Fibroblast of gingiva (primary cell): ENCODE measurements at regions not wholly inside any gene's neighbourhood (a gene's known extent, or its start where the extent isn't known, plus 50 kb on each side); places are given as distances from the start of the nearest gene placed in this dataset.

Experiments
- DNase-seq: peaks from one replicate; pipeline ENCODE4 v3.0.0-alpha.2; 2011; ENCODE audit warnings: low read depth

DNA sequence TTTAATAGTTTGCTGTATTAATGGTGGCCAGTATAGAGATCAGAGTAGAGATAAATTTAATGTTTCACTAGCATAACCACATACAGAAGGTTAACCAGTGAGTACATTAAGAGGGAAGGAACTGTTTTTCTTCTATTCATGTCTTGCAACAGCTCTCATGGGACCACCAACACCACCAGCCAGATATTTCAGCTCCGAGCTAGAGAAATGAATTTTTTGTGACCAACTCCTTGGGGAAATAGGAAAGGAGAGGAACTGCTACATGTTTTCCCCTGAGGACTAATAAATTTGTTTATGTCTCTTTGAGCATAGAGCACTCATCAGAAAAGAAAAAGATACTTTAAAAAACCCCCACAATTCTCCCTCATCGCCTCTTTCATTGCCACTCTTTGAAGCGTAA is 247.5 kb downstream of the MBNL1 start:
- DNase-seq = no peak

DNA sequence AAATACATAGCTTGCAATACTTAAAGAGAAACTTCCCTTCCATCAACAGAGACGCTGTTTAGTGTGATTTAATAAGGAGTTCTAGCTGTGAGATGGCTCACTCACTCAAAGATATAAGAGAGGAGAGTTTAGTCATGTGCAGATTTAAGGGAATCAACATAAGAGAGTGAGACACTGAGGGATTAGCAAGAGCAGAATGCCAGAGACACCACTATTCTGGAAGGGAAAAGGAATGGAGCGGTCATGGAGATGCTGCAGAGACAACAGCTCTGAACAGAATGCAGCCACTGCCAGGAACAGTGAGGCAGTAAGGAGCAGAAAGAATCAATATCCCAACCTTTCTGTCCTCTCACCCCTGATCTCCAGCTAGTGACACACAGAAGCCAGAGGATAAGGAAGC is 248.8 kb downstream of the MBNL1 start:
- DNase-seq = no peak

DNA sequence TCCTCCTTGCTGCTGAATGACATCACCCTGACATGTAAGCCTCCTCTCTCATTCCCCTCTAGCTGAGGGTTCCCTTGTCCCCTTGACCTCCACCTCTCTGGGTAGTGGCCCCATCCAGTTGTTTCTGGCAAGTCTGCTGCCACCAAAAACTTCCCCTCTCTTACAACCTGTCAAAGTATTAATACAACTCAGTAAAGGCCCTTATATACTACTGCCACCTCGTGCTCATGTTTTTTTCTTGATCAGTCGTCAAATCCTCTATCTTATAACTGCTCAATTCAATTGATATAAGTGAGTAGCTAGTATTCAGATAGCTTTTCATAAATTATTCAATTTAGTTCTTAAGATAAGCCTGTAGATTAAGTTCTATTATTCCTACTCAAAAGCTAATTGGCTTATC is 249.6 kb downstream of the MBNL1 start:
- no peak for DNase-seq

DNA sequence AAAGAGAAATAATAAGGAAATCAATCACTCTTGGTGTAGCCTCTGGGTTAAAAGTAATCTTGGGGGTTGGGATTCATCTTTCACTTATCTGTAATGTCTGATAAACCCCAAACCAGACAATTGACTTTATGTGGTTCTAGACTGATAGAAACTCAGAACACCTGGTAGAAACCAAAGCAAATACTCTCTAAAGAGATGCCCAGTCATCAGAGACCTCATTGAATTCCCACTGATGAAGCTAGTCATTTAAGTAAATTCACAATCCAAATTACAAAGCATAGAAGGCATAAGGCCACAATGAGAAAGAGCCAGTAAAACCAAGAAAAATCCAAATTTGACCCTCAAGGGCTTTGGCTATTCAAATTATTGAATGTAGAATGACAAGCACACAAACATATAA is 250.6 kb downstream of the MBNL1 start:
- no peak for DNase-seq

DNA sequence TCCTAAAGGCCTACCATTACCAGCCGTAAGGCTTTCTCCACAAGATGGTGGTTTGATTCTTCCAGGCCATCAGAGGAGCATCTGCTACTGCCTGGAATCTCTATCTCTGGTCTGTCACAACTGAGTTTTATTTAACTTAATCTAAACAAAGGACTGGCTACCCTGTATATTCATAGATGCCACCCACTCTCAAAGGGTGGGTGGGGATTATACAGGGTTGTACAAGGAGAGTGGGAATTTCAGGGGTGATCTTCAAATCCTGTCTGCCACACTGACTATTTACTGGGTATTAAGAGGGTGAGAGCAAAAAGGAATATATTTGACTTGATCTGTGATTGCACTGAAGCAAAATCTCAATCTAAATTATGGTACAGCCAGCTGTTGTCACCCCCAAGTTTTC is 253.3 kb downstream of the MBNL1 start:
- DNase-seq = no peak

DNA sequence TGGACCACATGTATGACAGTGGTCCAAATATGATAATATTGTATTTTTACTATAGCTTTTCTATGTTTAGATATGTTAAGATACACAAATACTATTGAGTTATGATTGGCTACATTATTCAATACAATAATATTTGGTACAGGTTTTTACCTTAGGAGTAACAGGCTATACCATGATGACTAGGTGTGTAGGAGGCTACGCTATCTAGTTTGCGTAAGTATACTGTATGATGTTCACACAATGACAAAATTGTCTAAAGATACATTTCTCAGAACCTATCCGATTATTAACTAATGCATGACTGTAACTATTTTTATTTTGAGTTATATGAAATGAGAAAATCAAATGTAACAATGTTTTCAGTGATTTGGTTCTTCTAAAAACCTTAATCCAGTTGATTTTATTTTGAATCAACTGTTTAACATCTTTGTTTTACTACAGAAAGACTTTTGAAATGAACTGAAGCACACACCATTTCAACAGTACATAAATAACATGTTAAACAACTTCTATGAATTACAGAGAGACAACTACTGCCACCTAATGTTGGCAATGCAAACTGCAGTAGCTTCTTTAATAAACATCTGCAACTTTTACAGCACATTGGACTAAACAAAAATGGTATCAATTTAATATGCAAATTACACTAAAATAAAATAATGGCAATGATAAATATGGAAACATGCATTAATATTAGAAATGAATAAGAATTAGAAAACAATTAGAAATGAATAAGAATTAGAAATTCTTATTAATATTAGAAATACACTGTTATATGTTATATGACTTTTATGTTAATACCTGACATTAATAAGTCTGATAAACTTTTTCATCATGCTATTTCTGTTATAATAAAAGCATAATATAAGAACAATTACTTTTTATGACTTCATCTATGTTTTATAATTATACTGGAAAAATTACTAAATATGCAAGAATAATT is 255.7 kb downstream of the MBNL1 start:
- DNase-seq = peak; percentile 41

DNA sequence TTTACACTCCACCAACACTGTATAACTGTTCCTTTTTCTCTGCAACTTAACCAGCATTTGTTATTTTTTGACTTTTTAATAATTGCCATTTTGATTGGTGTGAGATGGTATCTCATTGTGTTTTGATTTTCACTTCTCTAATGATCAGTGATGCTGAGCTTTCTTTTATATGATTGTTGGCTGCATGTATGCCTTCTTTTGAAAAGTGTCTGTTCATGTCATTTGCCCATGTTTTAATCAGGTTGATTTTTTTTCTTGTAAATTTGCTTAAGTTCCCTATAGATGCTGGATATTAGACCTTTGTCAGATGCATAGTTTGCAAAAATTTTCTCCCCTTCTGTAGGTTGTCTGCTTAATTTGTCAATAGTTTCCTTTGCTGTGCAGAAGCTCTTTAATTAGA is 263.0 kb downstream of the MBNL1 start:
- DNase-seq = no peak

DNA sequence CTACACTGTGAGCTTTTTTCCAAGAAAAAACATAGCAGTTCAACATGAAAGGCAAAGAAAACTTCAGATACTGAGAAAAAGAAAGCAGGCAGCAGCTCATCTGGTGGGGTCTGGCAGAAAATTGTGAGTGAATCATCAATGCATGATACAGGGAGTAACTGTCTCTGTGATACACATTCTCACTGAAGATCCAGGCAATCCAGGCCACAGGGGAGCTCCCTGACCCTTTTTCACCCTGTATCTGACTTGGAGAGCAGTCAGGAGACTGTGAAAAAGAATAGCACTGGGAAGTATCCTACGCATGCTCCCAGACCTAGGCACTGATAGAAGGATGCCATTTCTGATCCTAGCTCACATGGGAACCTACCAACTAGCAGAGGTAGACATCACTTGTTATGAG is 269.8 kb downstream of the MBNL1 start:
- no peak for DNase-seq

DNA sequence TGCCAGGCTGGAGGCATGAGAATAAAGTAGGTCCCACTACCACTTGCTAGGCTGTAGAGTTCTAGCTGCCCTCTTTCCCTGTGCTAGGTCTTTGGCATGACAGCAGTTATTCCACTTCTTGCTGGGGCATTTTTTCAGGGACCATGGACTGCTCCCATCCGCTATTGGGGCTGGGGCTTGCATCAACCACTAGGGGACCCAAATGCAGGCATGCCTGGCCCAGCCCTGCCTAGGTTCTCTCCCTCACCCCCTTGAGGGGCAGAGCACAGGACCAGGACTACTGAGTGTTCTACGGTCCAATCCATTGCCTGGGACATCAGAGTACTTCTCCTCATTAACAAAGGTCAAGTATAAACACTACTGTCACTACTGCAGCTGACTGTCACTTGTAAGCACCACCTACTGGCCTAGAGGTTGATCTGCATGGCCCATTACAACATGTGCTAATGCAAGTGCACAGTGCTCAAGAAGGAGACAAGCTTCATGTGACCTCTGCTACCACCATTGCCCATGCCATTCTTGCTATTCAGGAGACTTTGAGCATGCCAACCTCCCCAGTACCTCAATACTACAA is 270.5 kb downstream of the MBNL1 start:
- no peak for DNase-seq

DNA sequence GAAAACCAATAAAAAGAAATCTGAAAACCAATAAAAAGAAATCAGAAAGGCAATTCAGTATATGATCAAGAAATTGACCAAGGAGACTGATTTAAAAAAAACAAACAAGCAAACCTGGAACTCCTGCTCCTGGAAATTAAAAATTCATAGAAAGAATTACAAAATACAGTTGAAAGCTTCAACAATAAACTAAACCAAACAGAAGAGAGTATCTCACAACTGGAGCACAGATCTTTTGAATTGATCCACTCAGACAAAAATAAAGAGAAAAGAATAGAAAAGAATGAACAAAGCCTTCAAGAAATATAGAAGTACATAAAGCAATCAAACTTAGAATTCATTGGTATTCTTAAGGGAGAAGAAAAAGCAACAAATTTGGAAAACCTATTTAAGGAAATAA is 271.4 kb downstream of the MBNL1 start:
- DNase-seq = no peak

DNA sequence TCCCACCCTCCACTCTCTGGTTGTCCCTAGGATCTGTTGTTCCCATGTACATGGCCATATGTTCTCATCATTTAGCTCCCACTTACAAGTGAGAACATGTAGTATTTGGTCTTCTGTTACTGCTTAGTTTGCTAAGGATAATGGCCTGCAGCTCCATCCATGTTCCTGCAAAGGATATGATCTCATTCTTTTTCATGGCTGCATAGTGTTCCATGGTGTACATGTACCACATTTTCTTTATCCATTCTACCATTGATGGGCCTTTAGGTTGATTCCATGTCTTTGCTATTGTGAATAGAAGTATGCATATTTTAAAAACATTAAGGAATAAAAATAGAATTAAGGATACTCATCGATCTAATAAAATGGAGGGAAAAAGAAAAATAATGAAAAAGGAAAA is 278.4 kb downstream of the MBNL1 start:
- no peak for DNase-seq

DNA sequence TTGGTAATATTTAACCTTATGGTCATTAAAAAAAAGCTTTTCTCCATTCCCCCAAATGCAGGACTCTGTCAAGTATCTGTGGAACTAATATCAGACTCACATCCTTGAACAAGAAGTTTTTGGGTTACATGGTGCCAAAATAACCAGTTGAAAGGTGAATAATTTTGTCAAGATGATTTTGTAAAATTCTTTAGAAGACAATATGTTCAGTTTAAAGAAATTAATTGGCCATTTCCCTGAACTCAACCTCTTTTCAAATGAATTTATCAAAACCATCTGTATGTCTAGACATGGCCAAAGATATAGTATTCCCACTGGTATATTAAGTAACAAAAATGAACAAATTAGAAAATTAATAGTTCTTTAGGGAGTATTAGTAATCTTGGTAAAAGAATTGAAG is 280.5 kb downstream of the MBNL1 start:
- no peak for DNase-seq

DNA sequence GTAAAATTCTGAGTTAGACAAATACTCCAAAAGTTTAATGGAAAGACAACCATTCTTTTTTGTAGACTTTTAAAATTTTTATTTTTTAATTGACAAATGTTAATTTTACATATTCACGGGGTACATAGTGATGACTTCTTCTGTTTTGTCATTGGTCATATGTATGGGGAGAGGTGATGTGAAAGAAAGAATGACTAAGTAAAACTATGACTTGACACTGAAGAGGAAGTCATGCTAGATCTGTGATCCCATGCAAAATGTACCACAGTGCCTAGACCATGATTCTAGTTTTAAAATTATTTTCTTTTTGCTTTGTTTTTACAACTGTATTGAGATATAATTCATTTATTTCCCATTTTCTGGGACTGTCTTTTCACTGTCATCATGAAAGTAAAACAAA is 281.6 kb downstream of the MBNL1 start:
- no peak for DNase-seq

DNA sequence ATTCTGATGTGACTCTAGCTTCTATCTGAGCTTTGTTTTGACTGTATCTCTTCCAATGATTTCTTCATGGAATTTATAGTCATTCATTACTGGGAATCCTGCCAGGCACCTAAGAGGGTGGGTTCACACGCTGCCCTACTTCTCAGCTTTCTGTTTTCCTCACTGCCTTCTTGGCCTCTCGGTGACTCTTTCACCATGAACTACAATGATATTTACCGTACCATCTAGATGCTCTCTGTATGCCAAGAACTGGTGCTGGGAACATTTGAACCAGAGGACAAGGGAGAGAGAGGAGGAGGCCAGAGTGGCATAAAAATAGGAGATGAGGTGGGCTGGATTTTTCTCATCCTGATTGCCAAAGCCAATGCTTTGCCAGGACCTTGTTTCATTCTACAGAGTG is 280.0 kb upstream of the P2RY1 start:
- DNase-seq = peak; percentile 89

DNA sequence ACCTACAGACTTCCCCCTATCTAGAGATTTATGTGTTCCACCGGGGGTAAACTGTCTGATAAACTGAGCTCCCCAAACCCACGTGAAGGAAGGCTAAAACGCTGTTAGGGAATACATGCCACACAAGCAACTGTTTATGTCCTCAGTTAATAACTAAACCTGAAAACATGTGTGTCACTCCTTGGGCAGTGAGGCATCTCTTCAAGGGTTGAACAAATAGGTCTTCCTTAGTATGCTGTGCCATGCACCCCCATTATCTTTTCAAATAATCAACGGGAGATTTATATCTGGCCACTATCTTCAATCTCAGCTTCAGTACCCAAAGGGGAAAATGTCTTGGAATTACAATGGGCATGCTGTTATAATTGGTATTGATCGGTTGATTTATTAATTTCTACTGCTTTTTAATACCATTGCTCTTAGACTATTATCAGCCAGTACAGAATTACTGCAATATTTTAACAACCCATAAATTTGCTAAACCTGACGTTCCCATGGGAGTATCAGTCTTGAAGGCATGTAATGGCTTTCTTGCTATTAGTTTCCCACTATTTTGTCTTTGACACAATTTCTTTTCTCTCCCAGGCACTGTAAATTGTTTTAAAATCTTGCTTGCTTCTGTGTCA is 279.2 kb upstream of the P2RY1 start:
- no peak for DNase-seq

DNA sequence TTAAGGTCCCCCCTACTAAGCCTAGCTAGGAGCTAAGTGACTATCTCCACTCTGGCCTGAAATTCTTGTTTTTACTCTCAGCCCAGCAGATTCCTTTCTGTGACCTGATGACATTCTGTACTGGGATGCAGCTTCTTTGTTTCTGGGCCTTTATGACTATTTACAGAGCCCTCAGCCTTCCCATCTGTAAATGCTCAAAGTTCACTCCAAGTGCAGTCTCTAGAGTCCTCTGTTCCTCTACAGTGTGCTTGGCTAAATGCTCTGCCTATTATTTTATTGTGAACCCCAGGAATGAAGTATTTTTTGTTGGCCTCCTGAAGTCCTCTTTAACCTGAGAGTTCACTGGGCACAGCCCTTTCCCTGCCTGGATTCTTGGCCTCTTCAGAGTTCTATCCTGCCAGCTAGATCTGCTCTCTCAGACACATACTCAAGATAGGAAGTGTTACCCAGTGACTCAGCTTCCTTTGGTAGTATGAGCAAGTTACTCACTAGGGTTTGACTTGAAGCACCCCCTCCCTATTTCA is 278.1 kb upstream of the P2RY1 start:
- DNase-seq = peak; percentile 56

DNA sequence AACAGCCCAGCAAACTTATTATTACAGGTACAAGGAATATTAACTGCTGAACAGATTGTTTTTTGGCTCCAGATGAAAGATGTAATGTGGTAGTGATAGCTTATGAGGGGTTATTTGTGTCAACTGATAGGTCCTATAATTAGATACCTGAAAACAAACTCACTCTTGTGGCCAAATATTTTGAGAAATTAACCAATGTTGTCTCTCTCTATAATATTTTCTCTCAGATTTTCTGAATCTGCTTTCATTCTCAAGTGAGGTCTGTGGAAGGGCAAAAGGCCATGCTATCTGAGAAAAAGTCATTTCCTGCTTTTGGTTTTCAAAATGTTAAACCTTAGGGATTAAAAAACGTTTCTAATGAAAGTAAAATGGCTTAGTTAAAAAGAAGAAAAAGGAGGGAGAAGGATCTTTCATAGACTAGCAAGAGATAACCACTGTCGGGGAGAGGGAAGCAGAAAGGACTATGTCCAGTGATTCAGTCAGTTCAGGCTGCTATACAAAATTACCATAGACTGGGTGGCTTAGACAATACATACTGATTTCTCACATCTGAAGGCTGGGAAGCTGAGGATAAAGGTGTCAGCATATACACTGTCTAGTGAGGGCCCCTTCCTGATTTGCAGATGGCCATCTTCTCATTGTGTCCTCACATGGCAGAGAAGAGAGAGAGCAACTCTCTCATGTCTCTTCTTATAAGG is 277.5 kb upstream of the P2RY1 start:
- no peak for DNase-seq

DNA sequence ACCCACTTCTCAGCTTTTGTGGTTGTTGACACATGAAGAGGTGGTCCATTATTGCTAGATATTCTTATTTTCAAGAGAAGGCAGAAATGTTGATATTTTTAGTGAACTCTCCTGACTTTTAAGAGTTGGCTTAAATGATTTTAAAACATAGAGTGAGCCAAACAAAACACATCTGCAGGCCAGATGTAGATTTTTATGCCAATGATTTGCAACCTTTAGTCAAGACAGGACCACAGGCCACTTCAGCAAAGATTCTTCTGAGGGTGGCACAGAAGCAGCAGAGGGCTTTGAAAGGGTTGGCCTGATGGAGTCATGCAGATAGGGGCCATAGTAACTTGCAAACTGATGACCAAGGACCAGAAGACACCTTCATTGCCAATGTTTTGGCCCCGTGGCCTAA is 276.5 kb upstream of the P2RY1 start:
- peak; percentile 50 for DNase-seq

DNA sequence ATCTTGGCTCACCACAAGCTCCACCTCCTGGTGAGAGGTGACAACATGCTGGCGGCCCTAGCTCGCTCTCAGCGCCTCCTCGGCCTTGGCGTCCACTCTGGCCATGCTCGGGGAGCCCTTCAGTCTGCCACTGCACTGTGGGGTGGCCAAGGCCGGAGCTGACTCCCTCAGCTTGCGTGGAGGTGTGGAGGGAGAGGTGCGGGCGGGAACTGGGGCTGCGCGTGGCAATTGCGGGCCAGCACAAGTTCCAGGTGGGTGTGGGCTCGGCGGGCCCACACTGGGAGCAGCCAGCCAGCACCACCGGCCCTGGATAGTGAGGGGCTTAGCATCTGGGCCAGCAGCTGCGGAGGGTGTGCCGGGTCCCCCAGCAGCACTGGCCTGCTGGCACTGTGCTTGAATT is 275.7 kb upstream of the P2RY1 start:
- no peak for DNase-seq

DNA sequence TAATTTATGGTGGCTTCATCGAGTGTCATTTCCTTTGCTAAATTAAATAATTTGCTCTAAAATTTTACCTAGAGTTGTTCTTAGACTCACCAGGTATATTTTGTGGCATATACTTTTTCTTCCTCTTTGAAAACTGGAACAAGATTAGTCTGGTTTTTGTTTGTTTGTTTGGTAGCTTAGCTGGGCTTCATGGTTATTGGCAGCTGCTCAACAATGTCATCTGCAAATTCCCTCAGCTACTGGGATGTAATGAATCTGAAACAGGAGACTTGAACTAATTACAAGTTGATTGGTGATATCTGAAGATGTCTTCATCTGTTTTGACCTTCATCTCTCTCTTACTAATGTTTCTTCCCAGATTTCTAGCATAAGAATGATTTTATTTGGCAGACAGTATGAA is 270.5 kb upstream of the P2RY1 start:
- peak; percentile 61 for DNase-seq

DNA sequence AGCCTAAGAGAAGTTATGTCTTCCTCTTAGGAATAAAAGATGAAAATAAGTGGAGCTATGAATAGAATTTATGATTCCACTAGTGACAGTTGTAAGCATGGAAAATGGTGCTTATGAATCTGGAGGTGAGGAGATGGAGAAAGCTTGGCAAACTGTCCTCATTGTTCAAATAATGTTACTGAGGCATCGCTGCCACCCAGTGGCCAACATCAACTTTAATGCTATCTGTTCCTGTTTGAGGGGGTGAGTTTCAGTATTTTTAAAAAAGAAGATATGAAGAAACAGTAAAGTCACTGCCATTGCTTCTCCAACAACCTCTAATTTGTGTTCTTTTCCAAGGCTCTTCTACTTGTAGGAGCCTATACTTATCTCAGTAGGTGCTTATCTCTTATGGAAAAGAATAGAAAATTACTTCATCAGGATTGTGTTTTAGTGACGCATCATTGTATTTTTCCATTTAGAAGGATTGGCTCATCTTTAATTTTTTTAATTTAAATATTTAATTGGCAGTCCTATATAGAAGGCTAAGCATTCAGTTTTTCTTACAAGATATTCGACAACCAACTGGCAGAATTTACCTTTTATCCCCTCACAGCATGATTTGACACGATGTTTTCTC is 260.4 kb upstream of the P2RY1 start:
- peak; percentile 62 for DNase-seq

DNA sequence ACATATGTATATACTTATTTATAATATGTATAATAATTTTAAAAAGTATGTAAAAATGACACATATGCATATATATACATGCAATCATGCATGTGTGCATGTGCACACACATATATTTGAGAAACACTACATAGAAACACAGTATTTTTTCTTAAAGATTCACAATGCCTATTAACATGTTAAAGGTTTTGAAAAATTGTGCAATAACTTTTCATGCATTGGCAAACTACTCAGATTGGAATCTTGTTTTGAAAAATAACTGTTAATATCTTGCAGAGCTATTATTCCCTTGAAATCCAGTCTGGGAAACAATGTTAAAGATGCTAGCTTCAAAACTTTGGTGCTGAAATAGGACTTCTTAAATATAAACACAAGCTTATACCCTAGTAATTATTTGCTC is 256.2 kb upstream of the P2RY1 start:
- no peak for DNase-seq
